ENCODE measurements at regions not wholly inside any gene's neighbourhood (a gene's known extent, or its start where the extent isn't known, plus 50 kb on each side); places are given as distances from the start of the nearest gene placed in this dataset.

GRCh38 chr18:75558790-75559189, 131.3 kb upstream of the SMIM21 start:
- Mint-ChIP-seq H3K4me3 (no peak overlapping the region), H3K4me1 (no peaks in the 10 kb centered on the region), H3K36me3 (no peaks in the 10 kb centered on the region), H3K27me3 (peaks cover 0 to 3% of the 10 kb centered on the region in 2 donors), H3K9me3 (peaks cover 0 to 2% (median 0%) of the 10 kb centered on the region in 8 donors), H3K27ac (no peak overlapping the region)
- Histone ChIP-seq H3K27me3 (ENCODE audit: insufficient read depth, low read length) (no peaks in the 10 kb centered on the region), H3K36me3 (ENCODE audit: insufficient read depth, low read length) (no peaks in the 10 kb centered on the region), H3K9me3 (ENCODE audit: control insufficient read depth in 1 of 2, low read length in 2 of 2) (no peaks in the 10 kb centered on the region), H3K27ac (ENCODE audit: low read depth, low read length) (no peak overlapping the region), H3K4me1 (ENCODE audit: insufficient read depth, low read length) (no peaks in the 10 kb centered on the region), H3K4me3 (ENCODE audit: low read length in 2 of 2) (no peak overlapping the region)
- intact Hi-C loops (cut with micrococcal nuclease), result no loop called here
- ChIA-PET POLR2A (ENCODE audit: partially characterized antibody) (no interaction called here), CTCF (ENCODE audit: partially characterized antibody) (no interaction called here)
- no peak for DNase-seq

- ChIA-PET CTCF (ENCODE audit: partially characterized antibody) (no interaction called here), POLR2A (ENCODE audit: partially characterized antibody) (no interaction called here)
- Histone ChIP-seq H3K4me1 (ENCODE audit: insufficient read depth, low read length) (no peaks in the 10 kb centered on the region), H3K27me3 (ENCODE audit: insufficient read depth, low read length) (no peaks in the 10 kb centered on the region), H3K27ac (ENCODE audit: low read depth, low read length) (no peak overlapping the region), H3K36me3 (ENCODE audit: insufficient read depth, low read length) (no peaks in the 10 kb centered on the region), H3K9me3 (ENCODE audit: control insufficient read depth in 1 of 2, low read length in 2 of 2) (no peaks in the 10 kb centered on the region), H3K4me3 (ENCODE audit: low read length in 2 of 2) (no peak overlapping the region)
- H3K9me3 Mint-ChIP-seq, result peaks cover 0 to under 1% (median 0%) of the 10 kb centered on the region in 8 donors
- no peak overlapping the region for H3K27ac Mint-ChIP-seq
- peaks cover 0 to 3% of the 10 kb centered on the region in 2 donors for H3K27me3 Mint-ChIP-seq
- intact Hi-C loops (cut with micrococcal nuclease), result no loop called here
- H3K36me3 Mint-ChIP-seq, result no peaks in the 10 kb centered on the region
- no peak overlapping the region for H3K4me3 Mint-ChIP-seq
- H3K4me1 Mint-ChIP-seq, result no peaks in the 10 kb centered on the region
- no peak for DNase-seq
Observed at GRCh38 chr18:75556841-75557240, 129.3 kb upstream of the SMIM21 start.

GRCh38 chr18:75554644-75555185, 127.2 kb upstream of the SMIM21 start:
- no peak overlapping the region for H3K27ac Mint-ChIP-seq
- Histone ChIP-seq H3K4me3 (ENCODE audit: low read length in 2 of 2) (no peak overlapping the region), H3K27me3 (ENCODE audit: insufficient read depth, low read length) (no peaks in the 10 kb centered on the region), H3K4me1 (ENCODE audit: insufficient read depth, low read length) (no peaks in the 10 kb centered on the region), H3K36me3 (ENCODE audit: insufficient read depth, low read length) (no peaks in the 10 kb centered on the region), H3K27ac (ENCODE audit: low read depth, low read length) (no peak overlapping the region), H3K9me3 (ENCODE audit: control insufficient read depth in 1 of 2, low read length in 2 of 2) (no peaks in the 10 kb centered on the region)
- no peak overlapping the region for H3K4me3 Mint-ChIP-seq
- ChIA-PET POLR2A (ENCODE audit: partially characterized antibody) (no interaction called here), CTCF (ENCODE audit: partially characterized antibody) (no interaction called here)
- peaks cover 0 to 3% (median 0%) of the 10 kb centered on the region in 8 donors for H3K9me3 Mint-ChIP-seq
- H3K36me3 Mint-ChIP-seq, result no peaks in the 10 kb centered on the region
- intact Hi-C loops (cut with micrococcal nuclease), result no loop called here
- DNase-seq, result no peak
- H3K27me3 Mint-ChIP-seq, result peaks cover 3 to 10% of the 10 kb centered on the region in 2 donors
- H3K4me1 Mint-ChIP-seq, result no peaks in the 10 kb centered on the region

- Mint-ChIP-seq H3K9me3 (peaks cover 0 to 5% (median 0%) of the 10 kb centered on the region in 8 donors), H3K4me1 (no peaks in the 10 kb centered on the region), H3K27me3 (peaks cover 3 to 13% of the 10 kb centered on the region in 2 donors), H3K27ac (no peak overlapping the region), H3K4me3 (no peak overlapping the region), H3K36me3 (no peaks in the 10 kb centered on the region)
- CTCF ChIA-PET (ENCODE audit: partially characterized antibody), result no interaction called here
- no peak overlapping the region for H3K27ac ChIP-seq (ENCODE audit: low read depth, low read length)
- intact Hi-C loops (cut with micrococcal nuclease), result no loop called here
- H3K4me3 ChIP-seq (ENCODE audit: low read length in 2 of 2), result no peak overlapping the region
- H3K36me3 ChIP-seq (ENCODE audit: insufficient read depth, low read length), result no peaks in the 10 kb centered on the region
- no peaks in the 10 kb centered on the region for H3K27me3 ChIP-seq (ENCODE audit: insufficient read depth, low read length)
- DNase-seq, result no peak
- H3K4me1 ChIP-seq (ENCODE audit: insufficient read depth, low read length), result no peaks in the 10 kb centered on the region
- no peaks in the 10 kb centered on the region for H3K9me3 ChIP-seq (ENCODE audit: control insufficient read depth in 1 of 2, low read length in 2 of 2)
- POLR2A ChIA-PET (ENCODE audit: partially characterized antibody), result no interaction called here
Observed at GRCh38 chr18:75554176-75554575, 126.7 kb upstream of the SMIM21 start.

- H3K27me3 Mint-ChIP-seq, result peaks cover 9 to 13% of the 10 kb centered on the region in 2 donors
- H3K4me3 Mint-ChIP-seq, result no peak overlapping the region
- H3K36me3 Mint-ChIP-seq, result no peaks in the 10 kb centered on the region
- Histone ChIP-seq H3K27ac (ENCODE audit: low read depth, low read length) (no peak overlapping the region), H3K9me3 (ENCODE audit: control insufficient read depth in 1 of 2, low read length in 2 of 2) (no peaks in the 10 kb centered on the region), H3K4me1 (ENCODE audit: insufficient read depth, low read length) (no peaks in the 10 kb centered on the region), H3K36me3 (ENCODE audit: insufficient read depth, low read length) (no peaks in the 10 kb centered on the region), H3K4me3 (ENCODE audit: low read length in 2 of 2) (no peak overlapping the region), H3K27me3 (ENCODE audit: insufficient read depth, low read length) (no peaks in the 10 kb centered on the region)
- POLR2A ChIA-PET (ENCODE audit: partially characterized antibody), result no interaction called here
- intact Hi-C loops (cut with micrococcal nuclease), result no loop called here
- CTCF ChIA-PET (ENCODE audit: partially characterized antibody), result no interaction called here
- H3K9me3 Mint-ChIP-seq, result peaks cover 0 to 5% (median 0%) of the 10 kb centered on the region in 8 donors
- H3K27ac Mint-ChIP-seq, result no peak overlapping the region
- H3K4me1 Mint-ChIP-seq, result no peaks in the 10 kb centered on the region
- no peak for DNase-seq
Observed at GRCh38 chr18:75553021-75553420, 125.5 kb upstream of the SMIM21 start.

GRCh38 chr18:75551071-75551470, 123.6 kb upstream of the SMIM21 start:
- H3K4me1 ChIP-seq (ENCODE audit: insufficient read depth, low read length), result no peaks in the 10 kb centered on the region
- Mint-ChIP-seq H3K27ac (no peak overlapping the region), H3K36me3 (no peaks in the 10 kb centered on the region), H3K27me3 (peaks cover 9 to 11% of the 10 kb centered on the region in 2 donors), H3K4me1 (no peaks in the 10 kb centered on the region), H3K4me3 (no peak overlapping the region), H3K9me3 (peaks cover 0 to 7% (median 0%) of the 10 kb centered on the region in 8 donors)
- ChIA-PET POLR2A (ENCODE audit: partially characterized antibody) (no interaction called here), CTCF (ENCODE audit: partially characterized antibody) (no interaction called here)
- no peaks in the 10 kb centered on the region for H3K36me3 ChIP-seq (ENCODE audit: insufficient read depth, low read length)
- no peak overlapping the region for H3K4me3 ChIP-seq (ENCODE audit: low read length in 2 of 2)
- no peak overlapping the region for H3K27ac ChIP-seq (ENCODE audit: low read depth, low read length)
- no peaks in the 10 kb centered on the region for H3K9me3 ChIP-seq (ENCODE audit: control insufficient read depth in 1 of 2, low read length in 2 of 2)
- H3K27me3 ChIP-seq (ENCODE audit: insufficient read depth, low read length), result no peaks in the 10 kb centered on the region
- no peak for DNase-seq
- intact Hi-C loops (cut with micrococcal nuclease), result no loop called here

DNA sequence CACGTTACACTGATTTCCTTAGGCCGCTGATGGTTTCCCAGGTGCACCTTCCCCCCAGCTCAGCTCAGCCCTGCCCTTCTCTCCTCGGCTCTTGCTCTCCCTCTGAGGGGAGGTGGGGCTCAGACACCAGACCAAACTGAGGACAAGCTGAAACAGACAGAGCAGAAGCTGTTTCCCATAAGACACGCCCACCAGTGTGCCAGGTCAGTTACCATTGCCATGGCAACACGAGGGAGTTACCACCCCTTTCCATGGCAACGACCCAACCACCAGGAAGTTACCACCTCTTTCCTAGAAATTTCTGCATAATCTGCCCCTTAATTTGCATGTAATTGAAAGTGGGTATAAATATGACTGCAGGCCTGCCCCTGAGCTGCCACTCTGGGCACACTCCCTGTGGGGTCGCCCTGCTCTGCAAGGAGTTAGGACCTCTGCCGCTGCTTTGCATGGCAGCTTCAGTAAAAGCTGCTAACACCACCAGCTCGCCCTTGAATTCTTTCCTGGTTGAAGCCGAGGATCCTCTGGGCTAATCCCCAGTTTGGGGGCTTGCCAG, 120.9 kb upstream of the SMIM21 start:
- H3K27me3 Mint-ChIP-seq, result peaks cover 9 to 15% of the 10 kb centered on the region in 2 donors

More for the DNA sequence above, 120.9 kb upstream of the SMIM21 start:
- DNase-seq, result no peak
- H3K27ac ChIP-seq (ENCODE audit: low read depth, low read length), result no peak overlapping the region
- H3K4me1 ChIP-seq (ENCODE audit: insufficient read depth, low read length), result no peaks in the 10 kb centered on the region
- ChIA-PET POLR2A (ENCODE audit: partially characterized antibody) (no interaction called here), CTCF (ENCODE audit: partially characterized antibody) (no interaction called here)
- H3K9me3 Mint-ChIP-seq, result peaks cover 0 to 7% (median 0%) of the 10 kb centered on the region in 8 donors
- no peak overlapping the region for H3K27ac Mint-ChIP-seq
- no peaks in the 10 kb centered on the region for H3K9me3 ChIP-seq (ENCODE audit: control insufficient read depth in 1 of 2, low read length in 2 of 2)
- no peak overlapping the region for H3K4me3 ChIP-seq (ENCODE audit: low read length in 2 of 2)
- no peaks in the 10 kb centered on the region for H3K36me3 Mint-ChIP-seq
- intact Hi-C loops (cut with micrococcal nuclease), result no loop called here
- no peaks in the 10 kb centered on the region for H3K4me1 Mint-ChIP-seq
- no peaks in the 10 kb centered on the region for H3K36me3 ChIP-seq (ENCODE audit: insufficient read depth, low read length)
- no peak overlapping the region for H3K4me3 Mint-ChIP-seq
- no peaks in the 10 kb centered on the region for H3K27me3 ChIP-seq (ENCODE audit: insufficient read depth, low read length)
